ENCODE measurements at regions not wholly inside any gene's neighbourhood (a gene's known extent, or its start where the extent isn't known, plus 50 kb on each side); places are given as distances from the start of the nearest gene placed in this dataset.
A peak's percentile ranks its signal among the peaks of the same experiment; 100 is the strongest.

- no peak for DNase-seq
These were observed 63.8 kb upstream of the CCNG1 start for GRCh38 chr5:163373436-163374084.

- no peak for DNase-seq
These were observed 59.4 kb upstream of the CCNG1 start for GRCh38 chr5:163377982-163378381.

- no peak for DNase-seq
These were observed 57.9 kb upstream of the CCNG1 start for GRCh38 chr5:163379298-163380155.

GRCh38 chr5:163381832-163382231 is 55.6 kb upstream of the CCNG1 start:
- no peak for DNase-seq

- no peak for DNase-seq
These were observed 53.6 kb upstream of the CCNG1 start for GRCh38 chr5:163383754-163384153.

GRCh38 chr5:163384669-163385068 is 52.7 kb upstream of the CCNG1 start:
- peak; percentile 23 for DNase-seq

- DNase-seq: no peak
These were observed 52.1 kb upstream of the CCNG1 start for GRCh38 chr5:163385271-163385670.

GRCh38 chr5:163385824-163386223 is 51.6 kb upstream of the CCNG1 start:
- no peak for DNase-seq

GRCh38 chr5:163386352-163386751 is 51.0 kb upstream of the CCNG1 start:
- no peak for DNase-seq

- DNase-seq: no peak
These were observed 49.6 kb upstream of the CCNG1 start for GRCh38 chr5:163387589-163388343.
